GM12878 (cell line): ENCODE measurements at regions not wholly inside any gene's neighbourhood (a gene's known extent, or its start where the extent isn't known, plus 50 kb on each side); places are given as distances from the start of the nearest gene placed in this dataset.
A peak's percentile ranks its signal among the peaks of the same experiment; 100 is the strongest.

ENCODE experiments used
- BACH1 ChIP-seq: fragments of 450-650 bp; IDR thresholded peaks from 2 replicates; pipeline ENCODE4 v1.6.1; 2017; ENCODE audit warnings: mild to moderate bottlenecking, borderline replicate concordance
- BCLAF1 ChIP-seq: fragments of 450-650 bp; IDR thresholded peaks from 2 replicates; pipeline ENCODE4 v1.6.1; 2017; ENCODE audit warnings: antibody characterized with exemption, mild to moderate bottlenecking, moderate library complexity
- BMI1 ChIP-seq: fragments of 450-650 bp; IDR thresholded peaks from 2 replicates; pipeline ENCODE4 v1.6.1; 2016; ENCODE audit warnings: mild to moderate bottlenecking, moderate library complexity, borderline replicate concordance
- CHD2 ChIP-seq: IDR thresholded peaks from 2 replicates; pipeline ENCODE4 v1.6.1; 2011; ENCODE audit warnings: low read depth, low read length, improper control_type of control experiment, borderline replicate concordance
- CUX1 ChIP-seq: IDR thresholded peaks from 2 replicates; pipeline ENCODE4 v1.6.1; 2012; ENCODE audit warnings: improper control_type of control experiment, low read depth, low read length; ENCODE audit not compliant: insufficient replicate concordance
- GABPA ChIP-seq: IDR thresholded peaks from 2 replicates; pipeline ENCODE4 v1.6.1; 2014; ENCODE audit warnings: antibody characterized with exemption, low read depth, mild to moderate bottlenecking, inconsistent platforms
- HCFC1 ChIP-seq: fragments of 150-350 bp; IDR thresholded peaks from 2 replicates; pipeline ENCODE4 v1.6.1; 2014; ENCODE audit warnings: low read length
- IRF4 ChIP-seq: IDR thresholded peaks from 2 replicates; pipeline ENCODE4 v1.6.1; 2011; ENCODE audit warnings: low read depth, low read length
- KLF5 ChIP-seq: fragments of 450-650 bp; IDR thresholded peaks from 2 replicates; pipeline ENCODE4 v1.6.1; 2014; ENCODE audit warnings: mild to moderate bottlenecking; ENCODE audit not compliant: partially characterized antibody
- MEF2A ChIP-seq: IDR thresholded peaks from 2 replicates; pipeline ENCODE4 v1.6.1; 2011; ENCODE audit warnings: low read depth, mild to moderate bottlenecking, low read length, moderate library complexity; ENCODE audit not compliant: insufficient read depth
- RB1 ChIP-seq: fragments of 450-650 bp; formaldehyde crosslinking; IDR thresholded peaks from 2 replicates; pipeline ENCODE4 v1.6.1; 2017; ENCODE audit warnings: mild to moderate bottlenecking, borderline replicate concordance
- RUNX3 ChIP-seq: IDR thresholded peaks from 2 replicates; pipeline ENCODE4 v1.6.1; 2012; ENCODE audit warnings: low read length, inconsistent platforms
- SKIL ChIP-seq: fragments of 450-650 bp; IDR thresholded peaks from 2 replicates; pipeline ENCODE4 v1.6.1; 2017; ENCODE audit warnings: mild to moderate bottlenecking, low read depth, inconsistent platforms; ENCODE audit not compliant: poor library complexity, severe bottlenecking
- ZNF687 ChIP-seq: fragments of 450-650 bp; IDR thresholded peaks from 2 replicates; pipeline ENCODE4 v1.6.1; 2017; ENCODE audit warnings: mild to moderate bottlenecking, moderate library complexity

GRCh38 chr6:144343701-144344428, 58.7 kb downstream of the UTRN start (continued):
- TF ChIP-seq SKIL, result no peak
- no peak for TF ChIP-seq CUX1
- no peak for TF ChIP-seq BACH1
- TF ChIP-seq HCFC1, result no peak
- TF ChIP-seq KLF5, result no peak
- TF ChIP-seq GABPA, result 0 out of 2 replicates have a peak, but pooled peaks have one; percentile 19
- TF ChIP-seq RUNX3, result peak; percentile 72
- no peak for TF ChIP-seq IRF4
- no peak for TF ChIP-seq CHD2
- no peak for TF ChIP-seq ZNF687
- no peak for TF ChIP-seq RB1
- no peak for TF ChIP-seq BMI1
- TF ChIP-seq MEF2A, result peak; percentile 60; the same call in 1 of the 2 replicates
- no peak for TF ChIP-seq BCLAF1
